ENCODE measurements at regions not wholly inside any gene's neighbourhood (a gene's known extent, or its start where the extent isn't known, plus 50 kb on each side); places are given as distances from the start of the nearest gene placed in this dataset.

GRCh38 chr5:106423109-106423897 lies 1247.4 kb downstream of the EFNA5 start:
- TF ChIP-seq CTCF (IDR thresholded peaks at IDR 0.05) = no peak
- no peak for TF ChIP-seq POLR2A (IDR thresholded peaks at IDR 0.05)

Data from right lobe of liver (tissue), 4 donors.